ENCODE measurements at regions not wholly inside any gene's neighbourhood (a gene's known extent, or its start where the extent isn't known, plus 50 kb on each side); places are given as distances from the start of the nearest gene placed in this dataset.

DNA sequence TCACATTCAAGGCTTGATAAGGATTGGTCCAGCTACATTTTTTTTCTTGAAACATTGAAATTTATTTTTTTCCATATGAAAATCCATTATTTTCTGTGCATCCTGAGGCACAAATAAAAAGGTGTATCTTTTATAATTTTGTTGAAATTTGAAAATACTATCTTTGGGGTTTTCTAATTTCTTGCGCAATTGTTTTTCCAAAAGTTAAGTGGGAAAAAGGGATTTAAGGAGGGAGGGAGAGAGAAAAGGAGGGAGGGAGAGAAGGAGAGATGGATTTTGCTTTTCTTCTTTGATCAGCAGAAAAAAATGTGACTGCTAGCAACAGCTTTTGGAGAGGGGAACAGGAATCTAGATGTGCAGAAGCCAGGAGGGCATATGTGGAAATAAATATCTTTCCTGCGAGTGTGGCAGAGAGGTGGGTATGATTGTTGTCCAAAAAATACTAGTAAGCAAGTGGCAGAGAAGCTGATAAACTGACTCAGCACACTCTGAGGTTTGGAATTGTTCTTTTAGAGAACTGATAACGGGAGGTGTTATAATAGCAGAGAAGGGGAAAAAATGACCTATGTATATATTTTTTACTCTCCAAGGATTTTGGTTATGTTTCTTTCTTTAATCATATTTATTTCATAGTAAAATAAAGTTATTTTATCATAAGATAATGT is 61.2 kb upstream of the EDNRB start:
- H4K20me1 ChIP-seq (ENCODE audit: insufficient read depth, low read length), result no peaks in the 10 kb centered on the region

DNA sequence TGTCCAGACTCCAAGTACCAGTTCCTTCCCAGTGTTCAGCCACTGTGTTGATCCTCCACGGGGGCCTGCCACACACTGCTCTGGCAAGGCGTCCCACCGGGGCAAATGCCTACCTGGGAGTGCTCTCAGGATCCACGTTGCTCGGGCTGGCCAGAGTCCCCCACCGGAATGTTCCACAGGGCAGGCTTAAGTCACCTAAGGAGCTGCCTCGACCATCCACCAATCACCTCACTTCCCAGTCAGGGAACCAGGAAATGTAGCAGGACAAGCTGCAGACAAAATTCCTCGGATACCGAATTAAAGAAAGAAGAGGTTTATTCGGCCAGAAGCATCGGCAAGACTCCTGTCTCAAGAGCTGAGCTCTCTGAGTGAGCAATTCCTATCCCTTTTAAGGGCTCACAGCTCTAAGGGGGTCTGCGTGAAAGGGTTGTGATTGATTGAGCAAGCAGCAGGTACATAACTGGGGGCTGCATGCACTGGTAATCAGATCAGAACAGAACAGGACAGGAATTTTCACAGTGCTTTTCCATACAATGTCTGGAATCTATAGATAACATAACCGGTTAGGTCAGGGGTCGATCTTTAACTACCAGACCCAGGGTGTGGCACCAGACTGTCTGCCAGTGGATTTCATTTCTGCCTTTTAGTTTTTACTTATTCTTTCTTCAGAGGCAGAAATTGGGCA is 56.9 kb upstream of the EDNRB start:
- Histone ChIP-seq H2AFZ (ENCODE audit: low read length) (no peak overlapping the region), H3K4me1 (ENCODE audit: low read length) (0 out of 2 replicates have a peak, but pooled peaks cover 3% of the 10 kb centered on the region), H3K9ac (ENCODE audit: low read length) (no peak overlapping the region), H3K36me3 (replicated peaks; ENCODE audit: insufficient read depth, low read length) (no peaks in the 10 kb centered on the region), H3F3A (ENCODE audit: insufficient read depth, low read length) (no peaks in the 10 kb centered on the region), H4K20me1 (ENCODE audit: insufficient read depth, low read length) (no peaks in the 10 kb centered on the region), H3K9me2 (replicated peaks; ENCODE audit: insufficient read depth, low read length) (no peaks in the 10 kb centered on the region), H3K9me3 (replicated peaks; ENCODE audit: insufficient read depth, low read length) (no peaks in the 10 kb centered on the region), H3K4me2 (ENCODE audit: low read depth, low read length) (no peak overlapping the region), H3K4me3 (ENCODE audit: low read length) (no peak overlapping the region), H3K27me3 (replicated peaks; ENCODE audit: insufficient read depth, low read length) (no peaks in the 10 kb centered on the region), H3K27ac (ENCODE audit: low read length) (no peak overlapping the region), H3K79me2 (ENCODE audit: low read length) (no peaks in the 10 kb centered on the region)
- DNase-seq, result no peak
- TF ChIP-seq EZH2phosphoT487 (IDR thresholded peaks at IDR 0.05; ENCODE audit: low read length) (no peak), EZH2 (optimal IDR thresholded peaks at IDR 0.05; ENCODE audit: low read depth, low read length) (no peak)
- TF ChIP-seq, protein P1, sequence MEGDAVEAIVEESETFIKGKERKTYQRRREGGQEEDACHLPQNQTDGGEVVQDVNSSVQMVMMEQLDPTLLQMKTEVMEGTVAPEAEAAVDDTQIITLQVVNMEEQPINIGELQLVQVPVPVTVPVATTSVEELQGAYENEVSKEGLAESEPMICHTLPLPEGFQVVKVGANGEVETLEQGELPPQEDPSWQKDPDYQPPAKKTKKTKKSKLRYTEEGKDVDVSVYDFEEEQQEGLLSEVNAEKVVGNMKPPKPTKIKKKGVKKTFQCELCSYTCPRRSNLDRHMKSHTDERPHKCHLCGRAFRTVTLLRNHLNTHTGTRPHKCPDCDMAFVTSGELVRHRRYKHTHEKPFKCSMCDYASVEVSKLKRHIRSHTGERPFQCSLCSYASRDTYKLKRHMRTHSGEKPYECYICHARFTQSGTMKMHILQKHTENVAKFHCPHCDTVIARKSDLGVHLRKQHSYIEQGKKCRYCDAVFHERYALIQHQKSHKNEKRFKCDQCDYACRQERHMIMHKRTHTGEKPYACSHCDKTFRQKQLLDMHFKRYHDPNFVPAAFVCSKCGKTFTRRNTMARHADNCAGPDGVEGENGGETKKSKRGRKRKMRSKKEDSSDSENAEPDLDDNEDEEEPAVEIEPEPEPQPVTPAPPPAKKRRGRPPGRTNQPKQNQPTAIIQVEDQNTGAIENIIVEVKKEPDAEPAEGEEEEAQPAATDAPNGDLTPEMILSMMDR (IDR thresholded peaks at IDR 0.05; ENCODE audit: low read length), result no peak

More for the DNA sequence above, 61.2 kb upstream of the EDNRB start:
- H3K4me1 ChIP-seq (ENCODE audit: low read length), result 0 out of 2 replicates have a peak, but pooled peaks cover 3% of the 10 kb centered on the region
- H2AFZ ChIP-seq (ENCODE audit: low read length), result no peak overlapping the region
- no peaks in the 10 kb centered on the region for H3K79me2 ChIP-seq (ENCODE audit: low read length)
- H3K9me3 ChIP-seq (replicated peaks; ENCODE audit: insufficient read depth, low read length), result no peaks in the 10 kb centered on the region
- H3K36me3 ChIP-seq (replicated peaks; ENCODE audit: insufficient read depth, low read length), result no peaks in the 10 kb centered on the region
- H3F3A ChIP-seq (ENCODE audit: insufficient read depth, low read length), result no peaks in the 10 kb centered on the region
- no peak overlapping the region for H3K4me2 ChIP-seq (ENCODE audit: low read depth, low read length)
- no peak for DNase-seq
- H3K9me2 ChIP-seq (replicated peaks; ENCODE audit: insufficient read depth, low read length), result no peaks in the 10 kb centered on the region
- no peak overlapping the region for H3K9ac ChIP-seq (ENCODE audit: low read length)
- no peak overlapping the region for H3K4me3 ChIP-seq (ENCODE audit: low read length)
- TF ChIP-seq, protein P1 (IDR thresholded peaks at IDR 0.05; ENCODE audit: low read length), result no peak
- TF ChIP-seq EZH2phosphoT487 (IDR thresholded peaks at IDR 0.05; ENCODE audit: low read length) (no peak), EZH2 (optimal IDR thresholded peaks at IDR 0.05; ENCODE audit: low read depth, low read length) (no peak)
- no peaks in the 10 kb centered on the region for H3K27me3 ChIP-seq (replicated peaks; ENCODE audit: insufficient read depth, low read length)
- H3K27ac ChIP-seq (ENCODE audit: low read length), result no peak overlapping the region

DNA sequence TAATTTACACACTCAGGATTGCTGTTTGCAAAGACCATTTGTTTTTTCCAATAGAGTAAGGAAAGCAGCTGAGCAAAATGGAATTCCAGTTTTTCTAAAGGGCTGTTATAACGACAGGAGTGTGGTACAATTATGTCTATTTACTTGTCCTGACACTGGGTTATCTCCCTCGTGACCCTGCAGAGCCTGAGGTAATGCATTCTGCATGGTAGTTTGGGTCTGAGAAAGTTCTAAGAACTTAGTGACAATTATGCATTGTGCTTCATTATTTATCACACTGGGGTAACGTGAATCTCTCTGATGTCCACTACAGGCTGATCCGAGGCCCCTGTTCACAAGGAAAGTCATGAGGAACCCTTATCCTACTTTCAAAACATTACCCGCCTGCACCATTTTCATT is 50.7 kb upstream of the EDNRB start:
- H2AFZ ChIP-seq (ENCODE audit: low read length), result no peak overlapping the region
- no peak overlapping the region for H3K9ac ChIP-seq (ENCODE audit: low read length)
- no peak overlapping the region for H3K27ac ChIP-seq (ENCODE audit: low read length)
- no peaks in the 10 kb centered on the region for H3K9me2 ChIP-seq (replicated peaks; ENCODE audit: insufficient read depth, low read length)
- H3K36me3 ChIP-seq (replicated peaks; ENCODE audit: insufficient read depth, low read length), result no peaks in the 10 kb centered on the region
- TF ChIP-seq, protein P1 (IDR thresholded peaks at IDR 0.05; ENCODE audit: low read length), result no peak
- TF ChIP-seq EZH2 (optimal IDR thresholded peaks at IDR 0.05; ENCODE audit: low read depth, low read length) (no peak), EZH2phosphoT487 (IDR thresholded peaks at IDR 0.05; ENCODE audit: low read length) (no peak)
- no peaks in the 10 kb centered on the region for H3K27me3 ChIP-seq (replicated peaks; ENCODE audit: insufficient read depth, low read length)
- H3K4me3 ChIP-seq (ENCODE audit: low read length), result no peak overlapping the region
- H3F3A ChIP-seq (ENCODE audit: insufficient read depth, low read length), result no peaks in the 10 kb centered on the region
- H3K4me1 ChIP-seq (ENCODE audit: low read length), result no peaks in the 10 kb centered on the region
- DNase-seq, result no peak
- H3K9me3 ChIP-seq (replicated peaks; ENCODE audit: insufficient read depth, low read length), result no peaks in the 10 kb centered on the region
- no peaks in the 10 kb centered on the region for H3K79me2 ChIP-seq (ENCODE audit: low read length)
- H4K20me1 ChIP-seq (ENCODE audit: insufficient read depth, low read length), result no peaks in the 10 kb centered on the region
- no peak overlapping the region for H3K4me2 ChIP-seq (ENCODE audit: low read depth, low read length)

Measured in MM.1S (cell line).